IMR-90 (cell line): ENCODE measurements at regions not wholly inside any gene's neighbourhood (a gene's known extent, or its start where the extent isn't known, plus 50 kb on each side); places are given as distances from the start of the nearest gene placed in this dataset.

Experiments used
- BHLHE40 ChIP-seq: fragments of 150-350 bp; IDR thresholded peaks from 2 replicates; pipeline ENCODE4 v1.6.1; 2016; ENCODE audit warnings: mild to moderate bottlenecking, low read depth, low read length
- CHD1 ChIP-seq: IDR thresholded peaks from 2 replicates; pipeline ENCODE4 v1.6.1; 2012; ENCODE audit warnings: low read depth, low read length, improper control_type of control experiment
- CTCF ChIP-seq: conservative IDR thresholded peaks from 2 replicates; pipeline ENCODE4 v1.5.1; 2012; ENCODE audit warnings: mild to moderate bottlenecking, low read depth, low read length, improper control_type of control experiment
- ELK1 ChIP-seq: fragments of 150-350 bp; IDR thresholded peaks from 2 replicates; pipeline ENCODE4 v1.6.1; 2016; ENCODE audit warnings: low read depth, mild to moderate bottlenecking, low read length, moderate library complexity, borderline replicate concordance
- FOS ChIP-seq: fragments of 150-350 bp; IDR thresholded peaks from 2 replicates; pipeline ENCODE4 v1.6.1; 2016; ENCODE audit warnings: low read depth, low read length
- MAFK ChIP-seq: IDR thresholded peaks from 2 replicates; pipeline ENCODE4 v1.6.1; 2012; ENCODE audit warnings: low read depth, low read length, improper control_type of control experiment
- MXI1 ChIP-seq: IDR thresholded peaks from 2 replicates; pipeline ENCODE4 v1.6.1; 2012; ENCODE audit warnings: low read depth, mild to moderate bottlenecking, low read length, moderate library complexity, borderline replicate concordance
- NFE2L2 ChIP-seq: fragments of 150-350 bp; IDR thresholded peaks from 2 replicates; pipeline ENCODE4 v1.6.1; 2016; ENCODE audit warnings: low read depth, mild to moderate bottlenecking, low read length
- POLR2A ChIP-seq: IDR thresholded peaks from 2 replicates; pipeline ENCODE4 v1.6.1; 2012; ENCODE audit warnings: mild to moderate bottlenecking, low read depth, low read length
- RAD21 ChIP-seq: IDR thresholded peaks from 2 replicates; pipeline ENCODE4 v1.6.1; 2012; ENCODE audit warnings: low read length, improper control_type of control experiment
- USF2 ChIP-seq: fragments of 150-350 bp; IDR thresholded peaks from 2 replicates; pipeline ENCODE4 v1.6.1; 2017; ENCODE audit warnings: mild to moderate bottlenecking, antibody characterized with exemption, low read length, low read depth

GRCh38 chr10:52966904-52967303 lies 194.3 kb upstream of the MBL2 start:
- TF ChIP-seq CTCF (no peak), MXI1 (no peak), POLR2A (no peak), ELK1 (no peak), RAD21 (no peak), MAFK (no peak), BHLHE40 (no peak), FOS (no peak), CHD1 (no peak), USF2 (no peak), NFE2L2 (no peak)
